ENCODE measurements at regions not wholly inside any gene's neighbourhood (a gene's known extent, or its start where the extent isn't known, plus 50 kb on each side); places are given as distances from the start of the nearest gene placed in this dataset.

DNA sequence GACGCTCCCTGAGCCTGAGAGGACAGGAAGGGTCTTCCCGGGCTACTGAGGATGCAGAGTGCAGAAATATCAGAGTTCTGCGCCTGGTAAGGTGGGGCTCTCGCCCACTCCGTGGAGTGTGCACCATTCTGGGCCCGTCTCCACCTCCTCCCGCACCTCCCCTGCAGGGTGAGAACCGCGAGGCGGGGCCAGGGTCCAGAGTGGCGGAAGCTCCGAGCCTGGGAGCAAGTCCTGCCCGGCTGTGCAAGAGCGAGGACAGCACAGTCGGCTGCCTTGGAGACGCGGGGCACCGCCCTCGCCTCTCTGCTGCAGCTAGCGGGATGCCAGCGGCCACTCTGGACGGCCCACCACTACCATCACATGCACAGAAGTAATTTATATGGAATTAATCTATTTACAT lies 2304.4 kb downstream of the PCDH9 start:
- Histone ChIP-seq H3K36me3 (no peaks in the 10 kb centered on the region), H3K27me3 (no peaks in the 10 kb centered on the region), H3K27ac (no peak overlapping the region), H3K9me3 (no peaks in the 10 kb centered on the region), H3K4me1 (no peaks in the 10 kb centered on the region), H3K4me3 (no peak overlapping the region)
- ATAC-seq (no peak), DNase-seq (no peak)
- TF ChIP-seq, protein P1, sequence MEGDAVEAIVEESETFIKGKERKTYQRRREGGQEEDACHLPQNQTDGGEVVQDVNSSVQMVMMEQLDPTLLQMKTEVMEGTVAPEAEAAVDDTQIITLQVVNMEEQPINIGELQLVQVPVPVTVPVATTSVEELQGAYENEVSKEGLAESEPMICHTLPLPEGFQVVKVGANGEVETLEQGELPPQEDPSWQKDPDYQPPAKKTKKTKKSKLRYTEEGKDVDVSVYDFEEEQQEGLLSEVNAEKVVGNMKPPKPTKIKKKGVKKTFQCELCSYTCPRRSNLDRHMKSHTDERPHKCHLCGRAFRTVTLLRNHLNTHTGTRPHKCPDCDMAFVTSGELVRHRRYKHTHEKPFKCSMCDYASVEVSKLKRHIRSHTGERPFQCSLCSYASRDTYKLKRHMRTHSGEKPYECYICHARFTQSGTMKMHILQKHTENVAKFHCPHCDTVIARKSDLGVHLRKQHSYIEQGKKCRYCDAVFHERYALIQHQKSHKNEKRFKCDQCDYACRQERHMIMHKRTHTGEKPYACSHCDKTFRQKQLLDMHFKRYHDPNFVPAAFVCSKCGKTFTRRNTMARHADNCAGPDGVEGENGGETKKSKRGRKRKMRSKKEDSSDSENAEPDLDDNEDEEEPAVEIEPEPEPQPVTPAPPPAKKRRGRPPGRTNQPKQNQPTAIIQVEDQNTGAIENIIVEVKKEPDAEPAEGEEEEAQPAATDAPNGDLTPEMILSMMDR (IDR thresholded peaks at IDR 0.05 in 4 of 5, conservative IDR thresholded peaks at IDR 0.05 in 1 of 5) = no peak
- in situ Hi-C loops (cut with MboI; ENCODE audit: low sequenced_read_pairs in 4 of 4) = no loop called here
- intact Hi-C loops (cut with DNase I; ENCODE audit: low total_unique reads) = no loop called here

DNA sequence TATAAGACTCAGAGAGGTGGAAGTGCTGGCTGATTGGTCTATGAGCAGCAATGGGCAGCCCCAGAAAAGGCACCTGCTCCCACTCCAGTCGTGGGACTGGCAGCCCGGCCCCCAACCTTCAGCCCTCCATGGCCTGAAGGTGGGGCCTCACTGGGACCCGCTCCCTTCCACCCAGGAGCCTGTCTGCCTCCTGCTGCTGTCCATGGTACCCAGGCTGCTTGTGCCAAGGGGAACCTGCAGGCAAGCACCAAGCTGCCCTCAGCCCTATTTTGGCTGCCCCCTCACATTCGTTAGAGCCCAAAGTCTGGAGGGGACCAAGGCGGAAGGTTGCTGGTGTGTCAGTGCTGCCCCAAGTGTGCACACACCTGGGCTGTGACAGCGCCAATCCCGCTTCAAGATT lies 2304.9 kb downstream of the PCDH9 start:
- Histone ChIP-seq H3K4me3 (no peak overlapping the region), H3K4me1 (no peaks in the 10 kb centered on the region), H3K27ac (no peak overlapping the region), H3K9me3 (no peaks in the 10 kb centered on the region), H3K27me3 (no peaks in the 10 kb centered on the region), H3K36me3 (no peaks in the 10 kb centered on the region)
- intact Hi-C loops (cut with DNase I; ENCODE audit: low total_unique reads) (no loop called here), in situ Hi-C loops (cut with MboI; ENCODE audit: low sequenced_read_pairs in 4 of 4) (no loop called here)
- no peak for ATAC-seq
- TF ChIP-seq POLR2A (IDR thresholded peaks at IDR 0.05) = no peak
- TF ChIP-seq, protein P1 (IDR thresholded peaks at IDR 0.05 in 4 of 5, conservative IDR thresholded peaks at IDR 0.05 in 1 of 5) = no peak
- no peak for DNase-seq

DNA sequence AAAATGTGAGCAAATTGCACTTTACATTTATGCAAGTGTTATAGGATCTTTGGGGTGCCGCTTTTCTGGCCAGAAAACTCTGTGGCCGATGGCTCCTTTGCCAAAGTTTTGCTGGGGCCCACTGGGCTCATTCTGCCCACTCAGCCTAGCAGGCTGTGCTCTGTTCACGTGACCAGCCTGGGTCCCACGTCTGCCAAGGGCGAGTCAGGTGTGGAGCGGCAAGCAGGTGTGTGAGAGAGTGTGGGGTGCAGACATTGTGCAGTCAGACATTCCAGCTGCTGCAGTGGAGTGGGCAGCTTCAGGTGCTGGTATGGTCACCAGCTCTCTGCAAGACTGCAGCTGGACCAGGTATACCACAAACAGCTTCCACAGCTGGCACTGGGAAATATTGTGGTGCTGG lies 2305.7 kb downstream of the PCDH9 start:
- intact Hi-C loops (cut with DNase I; ENCODE audit: low total_unique reads) = no loop called here
- DNase-seq = no peak
- H3K4me3 ChIP-seq = no peak overlapping the region
- H3K36me3 ChIP-seq = no peaks in the 10 kb centered on the region
- ATAC-seq = no peak
- in situ Hi-C loops (cut with MboI; ENCODE audit: low sequenced_read_pairs in 4 of 4) = no loop called here
- H3K4me1 ChIP-seq = no peaks in the 10 kb centered on the region
- H3K27me3 ChIP-seq = no peaks in the 10 kb centered on the region
- no peaks in the 10 kb centered on the region for H3K9me3 ChIP-seq
- H3K27ac ChIP-seq = no peak overlapping the region
- TF ChIP-seq POLR2A (IDR thresholded peaks at IDR 0.05) = no peak
- TF ChIP-seq, protein P1 (IDR thresholded peaks at IDR 0.05 in 4 of 5, conservative IDR thresholded peaks at IDR 0.05 in 1 of 5) = no peak

DNA sequence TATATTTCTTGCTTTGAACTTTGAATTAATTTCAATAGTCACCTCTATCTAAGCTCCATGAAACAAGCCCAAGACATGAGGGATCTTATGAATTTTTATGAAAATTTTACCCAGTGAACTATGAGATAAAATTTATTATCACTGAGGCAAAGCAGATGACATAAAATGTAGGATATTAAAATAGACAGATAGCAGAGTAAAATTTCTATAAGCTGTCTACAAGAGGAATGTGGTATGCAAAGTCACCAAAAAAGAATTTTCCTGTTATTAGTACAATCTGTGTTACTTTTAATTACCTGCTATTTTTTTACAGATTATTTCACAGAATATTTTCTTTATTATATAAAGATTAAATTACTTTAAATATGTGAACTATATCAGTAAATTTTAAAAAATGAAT lies 2312.6 kb downstream of the PCDH9 start:
- Histone ChIP-seq H3K4me3 (no peak overlapping the region), H3K4me1 (no peaks in the 10 kb centered on the region), H3K27me3 (no peaks in the 10 kb centered on the region), H3K36me3 (no peaks in the 10 kb centered on the region), H3K27ac (no peak overlapping the region), H3K9me3 (no peaks in the 10 kb centered on the region)
- in situ Hi-C loops (cut with MboI; ENCODE audit: low sequenced_read_pairs in 4 of 4) (no loop called here), intact Hi-C loops (cut with DNase I; ENCODE audit: low total_unique reads) (no loop called here)
- TF ChIP-seq, protein P1 (IDR thresholded peaks at IDR 0.05 in 4 of 5, conservative IDR thresholded peaks at IDR 0.05 in 1 of 5) = no peak
- no peak for TF ChIP-seq POLR2A (IDR thresholded peaks at IDR 0.05)
- DNase-seq = no peak
- ATAC-seq = no peak

DNA sequence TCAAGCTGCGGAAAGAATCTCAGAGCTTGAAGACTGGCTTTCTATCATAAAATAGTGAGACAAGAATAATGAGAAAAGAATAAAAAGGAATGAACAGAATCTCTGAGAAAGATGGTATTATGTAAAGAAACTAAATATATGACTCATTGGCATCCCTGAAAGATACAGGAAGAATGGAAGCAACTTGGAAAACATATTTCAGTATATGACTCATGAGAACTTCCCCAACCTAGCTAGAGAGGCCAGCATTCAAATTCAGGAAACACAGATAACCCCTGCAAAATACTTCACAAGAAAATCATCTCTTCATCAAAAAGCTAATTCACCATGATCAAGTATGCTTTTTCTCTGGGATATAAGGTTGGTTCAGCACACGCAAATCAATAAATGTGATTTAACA lies 2318.0 kb downstream of the PCDH9 start:
- in situ Hi-C loops (cut with MboI; ENCODE audit: low sequenced_read_pairs in 4 of 4) (no loop called here), intact Hi-C loops (cut with DNase I; ENCODE audit: low total_unique reads) (no loop called here)
- H3K36me3 ChIP-seq = no peaks in the 10 kb centered on the region
- H3K9me3 ChIP-seq = no peaks in the 10 kb centered on the region
- no peak overlapping the region for H3K27ac ChIP-seq
- H3K27me3 ChIP-seq = no peaks in the 10 kb centered on the region
- DNase-seq (no peak), ATAC-seq (no peak)
- H3K4me3 ChIP-seq = no peak overlapping the region
- H3K4me1 ChIP-seq = no peaks in the 10 kb centered on the region
- no peak for TF ChIP-seq POLR2A (IDR thresholded peaks at IDR 0.05)
- TF ChIP-seq, protein P1 (IDR thresholded peaks at IDR 0.05 in 4 of 5, conservative IDR thresholded peaks at IDR 0.05 in 1 of 5) = no peak

All from gastrocnemius medialis (tissue), 4 donors.